SKM-1 treated with dmso at 0.1 percent for 144 hours (cell line): ENCODE measurements at regions not wholly inside any gene's neighbourhood (a gene's known extent, or its start where the extent isn't known, plus 50 kb on each side); places are given as distances from the start of the nearest gene placed in this dataset.

Source experiments
- DNase-seq: peaks from one replicate; lab custom pipeline; 2025; ENCODE audit not compliant: unreplicated experiment; lab: John Stamatoyannopoulos, UW

DNA sequence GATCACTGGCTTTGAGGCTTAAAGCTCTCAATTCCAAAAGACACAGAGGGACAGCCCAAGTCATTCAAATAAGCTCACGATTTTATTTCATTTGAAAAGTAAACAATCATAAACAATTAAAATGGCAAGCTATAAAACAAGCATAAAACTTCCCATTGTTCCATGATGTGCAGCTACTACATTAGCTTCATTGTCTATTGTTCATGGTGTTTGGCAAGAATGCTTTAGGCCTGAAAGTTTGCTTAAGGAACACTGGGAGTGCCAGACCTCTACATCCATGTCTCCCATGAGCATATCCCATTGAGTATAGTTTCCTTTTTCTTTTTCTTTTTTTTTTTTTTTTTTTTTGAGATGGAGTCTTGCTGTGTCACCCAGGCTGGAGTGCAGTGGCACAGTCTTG lies 286.1 kb upstream of the ESRRG start:
- no peak for DNase-seq

GRCh38 chr1:217004776-217005436 lies 281.7 kb upstream of the ESRRG start:
- DNase-seq = no peak

DNA sequence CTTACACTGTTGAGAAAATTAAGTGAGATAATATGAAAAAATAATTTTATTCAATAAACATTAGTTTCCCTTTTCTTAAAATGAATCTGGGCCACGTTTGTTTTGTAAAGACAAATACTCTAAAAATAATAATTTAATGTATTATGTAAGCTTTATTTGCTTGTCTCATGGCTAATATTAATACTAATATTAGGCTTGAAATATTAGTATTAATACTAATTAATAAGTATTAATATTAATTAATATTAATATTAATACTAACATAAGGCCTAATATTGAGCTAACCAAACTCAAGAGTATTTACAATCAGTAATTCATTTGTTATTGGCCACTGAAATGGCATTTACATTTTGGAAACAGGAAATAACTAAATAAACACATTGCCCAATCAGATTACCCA lies 280.1 kb upstream of the ESRRG start:
- no peak for DNase-seq

GRCh38 chr1:216997831-216998230 lies 274.6 kb upstream of the ESRRG start:
- no peak for DNase-seq

DNA sequence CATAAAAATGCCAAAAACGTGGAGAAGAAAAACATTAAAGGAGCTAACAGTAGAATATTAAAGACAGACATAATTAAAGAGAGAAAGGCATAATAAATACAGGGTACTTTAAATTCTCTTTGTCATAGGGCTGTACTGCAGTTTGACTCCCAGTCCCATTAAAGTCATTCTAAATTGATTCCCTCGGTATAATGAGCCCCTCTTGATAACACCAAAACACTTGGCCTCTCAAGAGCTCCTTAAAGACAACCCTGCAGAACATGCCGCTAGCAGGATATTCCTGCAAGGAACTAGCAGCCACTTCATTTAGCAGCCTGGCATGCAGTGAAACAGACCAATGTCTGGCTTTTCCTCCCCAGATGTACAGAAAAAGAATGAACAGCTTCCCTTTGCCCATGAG lies 273.8 kb upstream of the ESRRG start:
- no peak for DNase-seq

DNA sequence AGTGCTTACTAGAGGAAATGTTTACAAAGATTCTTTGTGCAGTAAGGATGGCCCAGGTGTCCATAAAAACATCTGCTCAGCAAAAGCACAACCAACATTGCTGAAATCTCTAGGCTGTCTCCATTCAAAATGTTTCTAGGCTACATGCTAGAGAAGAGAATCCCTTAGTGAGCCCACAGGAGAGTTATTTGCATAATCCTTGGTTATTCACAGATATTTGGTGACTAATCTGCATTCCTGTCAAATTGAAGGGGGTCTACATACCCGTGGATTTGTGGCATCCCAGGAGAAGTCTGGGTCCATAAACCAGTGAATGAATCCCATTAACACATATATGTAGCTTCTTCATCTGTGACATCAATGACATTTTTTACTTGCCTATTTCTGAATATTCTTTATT lies 261.3 kb upstream of the ESRRG start:
- DNase-seq = no peak

GRCh38 chr1:216983823-216984222 lies 260.6 kb upstream of the ESRRG start:
- no peak for DNase-seq

DNA sequence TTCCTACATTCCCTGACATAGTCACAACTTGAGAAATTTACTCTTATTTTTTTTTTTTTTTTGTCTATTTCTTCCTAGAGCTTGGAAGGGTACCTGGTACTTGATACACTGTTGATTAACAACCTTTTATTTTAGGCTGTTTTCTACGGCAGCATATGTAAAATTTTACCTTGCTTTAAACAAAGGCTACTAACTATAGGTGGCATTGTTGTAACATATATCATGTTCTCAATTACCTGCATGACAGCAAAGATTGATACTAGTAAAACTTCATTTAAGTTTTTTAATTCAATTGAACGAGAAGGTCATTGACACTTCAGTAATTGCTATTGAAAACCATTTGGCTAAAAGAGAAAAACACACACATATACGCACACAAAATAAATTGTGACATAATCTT lies 238.3 kb upstream of the ESRRG start:
- DNase-seq = no peak

DNA sequence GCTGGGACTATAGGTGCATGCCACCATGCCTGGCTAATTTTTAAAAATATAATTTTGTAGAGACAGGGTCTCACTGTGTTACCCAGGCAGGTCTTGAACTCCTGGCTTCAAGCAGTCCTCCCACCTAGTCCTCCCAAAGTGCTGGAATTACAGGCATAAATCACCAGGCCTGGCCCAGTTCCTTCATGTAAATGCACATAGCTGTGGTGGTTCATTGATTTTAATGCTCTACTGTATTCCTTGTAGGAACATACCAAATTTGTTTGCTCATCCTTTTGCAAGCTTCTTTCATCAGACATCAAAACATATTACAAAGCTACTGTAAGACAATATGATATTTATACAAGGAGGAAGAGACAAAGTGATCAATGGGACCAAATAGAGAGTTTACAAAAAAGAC lies 237.5 kb upstream of the ESRRG start:
- DNase-seq = no peak

DNA sequence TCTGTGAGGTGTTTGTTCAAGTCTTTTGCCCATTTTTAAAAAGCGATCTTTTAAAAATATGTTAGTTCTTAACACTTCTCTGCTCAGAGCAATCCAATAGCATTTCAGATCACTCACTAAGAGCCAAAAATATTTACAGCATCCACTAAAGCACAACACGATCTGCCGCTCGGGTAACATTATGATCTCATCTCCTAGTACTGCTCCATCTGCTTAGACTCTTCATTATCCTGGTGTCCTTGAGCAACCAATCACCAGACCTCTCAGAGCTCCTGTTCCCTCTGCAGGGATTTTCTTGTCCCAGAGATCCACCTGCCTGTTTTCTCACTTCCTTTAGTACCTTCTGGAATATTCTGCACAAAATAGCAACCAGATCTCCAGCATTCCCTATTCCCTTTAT lies 235.3 kb upstream of the ESRRG start:
- DNase-seq = no peak

- DNase-seq = no peak
Observed at GRCh38 chr1:216953495-216953894, 230.3 kb upstream of the ESRRG start.

GRCh38 chr1:216952864-216953263 lies 229.6 kb upstream of the ESRRG start:
- DNase-seq = no peak

DNA sequence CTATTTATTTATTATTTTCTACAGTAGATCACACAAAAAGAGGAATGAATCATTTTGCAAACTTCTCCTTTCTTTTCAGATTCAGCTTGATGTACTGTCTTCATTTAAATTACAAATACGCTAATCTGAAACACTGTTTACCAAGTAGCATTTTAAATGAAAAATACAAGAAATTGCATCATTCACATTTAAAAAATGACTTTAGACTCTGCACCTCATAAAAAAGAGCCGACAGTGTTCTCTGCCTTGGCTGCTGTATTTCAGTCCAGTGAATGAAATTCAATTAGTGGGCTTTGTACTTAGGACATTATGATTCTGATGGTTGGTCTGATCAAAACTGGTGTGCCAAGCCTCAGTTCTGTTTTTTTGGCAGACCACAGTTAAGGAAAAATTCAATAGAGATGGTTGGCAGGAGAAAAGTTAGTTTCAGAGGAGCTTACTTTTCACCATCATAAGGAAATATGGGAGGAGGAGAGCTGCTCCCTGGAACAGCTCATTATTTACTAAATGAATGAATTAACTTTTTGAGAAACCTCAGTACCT lies 222.4 kb upstream of the ESRRG start:
- no peak for DNase-seq

DNA sequence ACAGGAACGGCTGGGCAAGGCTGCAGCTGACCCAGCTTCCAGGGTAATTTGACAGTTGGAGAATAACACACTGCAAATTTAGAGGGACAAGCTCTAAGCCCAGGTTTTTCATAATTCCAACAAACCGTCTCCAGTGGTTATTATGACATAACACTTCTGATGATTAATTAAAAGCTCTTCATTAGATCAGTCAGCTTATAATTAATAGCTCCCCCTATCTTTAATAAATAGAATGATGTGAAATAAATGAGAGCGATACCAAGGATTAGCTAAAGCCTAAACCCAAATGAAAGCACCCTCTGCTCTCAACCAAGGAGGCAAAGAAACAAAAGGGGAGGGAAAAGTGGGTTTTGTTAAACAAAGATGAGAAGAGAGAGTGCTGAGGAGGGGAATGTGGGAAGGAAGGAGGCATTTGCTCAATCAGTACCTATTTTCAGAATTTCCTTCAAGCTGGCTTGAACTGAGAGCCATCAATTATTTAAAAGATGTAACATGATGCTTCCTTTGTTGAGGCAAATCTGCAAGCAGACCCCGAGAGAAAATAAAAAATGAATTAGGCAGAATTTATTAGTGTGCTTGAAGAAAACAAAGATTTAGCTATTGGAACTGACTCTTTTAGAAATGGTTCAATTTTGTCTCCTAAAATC lies 221.8 kb upstream of the ESRRG start:
- DNase-seq = no peak

DNA sequence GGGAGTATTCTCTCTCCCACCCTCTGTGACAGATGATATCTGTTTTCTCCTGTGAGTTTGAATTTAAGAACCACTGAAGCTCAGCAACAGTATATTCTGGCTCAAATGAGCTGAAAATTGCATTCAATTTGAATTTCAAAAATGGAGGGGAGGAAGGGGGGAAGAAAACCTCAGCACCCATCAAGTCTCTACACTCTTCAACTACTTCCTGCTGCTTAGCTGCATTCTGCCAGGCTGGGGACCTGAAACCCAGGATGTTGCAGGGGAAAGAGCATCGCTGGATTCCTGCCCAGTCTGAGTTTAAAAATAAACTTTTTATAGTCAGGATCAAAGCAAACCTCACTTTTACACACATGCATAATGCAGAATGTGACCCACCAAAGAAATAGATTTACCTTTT lies 214.3 kb upstream of the ESRRG start:
- no peak for DNase-seq

GRCh38 chr1:216936779-216937178 lies 213.6 kb upstream of the ESRRG start:
- DNase-seq = no peak

- no peak for DNase-seq
Observed at GRCh38 chr1:216935901-216936300, 212.7 kb upstream of the ESRRG start.

- no peak for DNase-seq
Observed at GRCh38 chr1:216932424-216932823, 209.2 kb upstream of the ESRRG start.

GRCh38 chr1:216929870-216930582 lies 206.8 kb upstream of the ESRRG start:
- DNase-seq = peak; percentile 77

GRCh38 chr1:216927633-216928032 lies 204.4 kb upstream of the ESRRG start:
- no peak for DNase-seq

DNA sequence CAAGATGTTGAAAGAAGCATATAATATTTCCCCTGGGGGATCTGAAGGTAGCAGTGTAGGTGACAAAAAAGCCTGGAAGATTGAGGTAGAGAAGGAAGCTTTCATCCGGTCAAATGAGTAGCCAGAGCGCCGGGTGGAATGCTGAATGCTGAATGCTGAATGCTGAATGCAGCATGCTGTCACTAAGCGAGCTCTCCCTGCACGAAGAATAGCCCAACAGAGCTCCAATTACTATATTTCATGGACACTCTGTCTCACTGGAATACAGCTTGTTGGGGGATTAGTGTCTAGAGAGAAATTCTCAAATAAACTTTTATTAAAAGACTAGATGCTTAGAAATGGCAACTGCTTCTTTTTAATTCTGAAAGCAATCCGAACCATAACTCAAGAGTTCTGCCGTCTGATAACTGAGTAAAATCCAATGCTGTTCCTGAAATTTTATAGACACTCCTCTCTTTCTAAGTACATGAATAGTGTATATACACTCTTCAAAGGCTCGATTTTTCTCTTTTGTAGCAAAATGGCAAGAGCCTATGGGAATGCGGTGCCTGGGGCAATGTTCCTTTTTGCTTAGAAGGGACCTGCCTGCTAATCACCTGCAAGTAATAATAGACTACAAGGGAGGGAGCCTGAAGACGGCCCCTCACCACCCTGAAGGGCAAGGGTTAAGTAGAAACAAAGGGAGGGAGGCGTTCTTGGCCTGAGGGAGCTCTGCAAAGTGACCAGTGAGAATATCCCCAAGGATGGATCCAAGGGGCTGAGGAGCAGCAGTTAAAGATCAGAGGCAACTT lies 203.7 kb upstream of the ESRRG start:
- DNase-seq = no peak
